Psoas muscle (tissue), 7 donors: ENCODE measurements at regions not wholly inside any gene's neighbourhood (a gene's known extent, or its start where the extent isn't known, plus 50 kb on each side); places are given as distances from the start of the nearest gene placed in this dataset.
A peak's percentile ranks its signal among the peaks of the same experiment; 100 is the strongest.

Experiments used
- ATAC-seq, 4 donors: fragments of 200-7000 bp; cut with Tn5 transposase; one replicate each; pipeline ENCODE4 v1.9.1; 2020; ENCODE audit warnings: moderate library complexity in 3 of 4, mild to moderate bottlenecking in 2 of 4
- DNase-seq, 2 donors: peaks; one replicate each; pipeline ENCODE4 v3.0.0-alpha.2; 2020
- H3K27ac ChIP-seq: fragments of 200-600 bp; one replicate; pipeline ENCODE4 v1.8.0; 2022
- H3K27me3 ChIP-seq, 3 donors: fragments of 200-600 bp in 1 of 3; one replicate each; pipeline versions ENCODE4 v1.6.1 to v1.8.0; 2013 to 2022; ENCODE audit warnings: low read length in 2 of 3, mild to moderate bottlenecking in 2 of 3, moderate library complexity in 1 of 3; ENCODE audit not compliant: insufficient read depth in 3 of 3
- H3K36me3 ChIP-seq, 2 donors: fragments of 200-600 bp in 1 of 2; one replicate each; pipeline versions ENCODE4 v1.6.1 to v1.8.0; 2013 to 2022; ENCODE audit warnings: low read depth in 1 of 2, mild to moderate bottlenecking in 1 of 2, moderate library complexity in 1 of 2; ENCODE audit not compliant: insufficient read depth in 1 of 2
- H3K4me1 ChIP-seq: fragments of 200-600 bp; one replicate; pipeline ENCODE4 v1.8.0; 2022
- H3K4me3 ChIP-seq: fragments of 200-600 bp; one replicate; pipeline ENCODE4 v1.8.0; 2022; ENCODE audit warnings: mild to moderate bottlenecking
- H3K9me3 ChIP-seq: fragments of 200-600 bp; one replicate; pipeline ENCODE4 v1.8.0; 2022
- WGBS, 3 donors: extraction: QIAGEN DNeasy Blood & Tissue Kit; methylation state at CpG; one replicate each; pipeline versions ENCODE4 v1.1.6 to v1.1.7; 2013; 5-methylcytosine and 5-hydroxymethylcytosine counted together
- intact Hi-C, 2 donors: fragments of 100-400 bp; cut with DNase I; formaldehyde crosslinking; loops; one replicate each; pipeline versions ENCODE4 v1.11.0 to v1.14.2; 2022
- TF ChIP-seq, protein P1 (sequence below): fragments of 200-600 bp; IDR thresholded peaks from one replicate; pipeline ENCODE4 v1.8.0; 2022; ENCODE audit warnings: antibody characterized with exemption
- donor health status: healthy with polysubstance abuse.
- donor health status: DM: no; HTN: no; CAD: no; lungs with moderate emphysema.
- donor health status: Bipolar disorder and iron deficiency.
- donor health status: healthy.
- donor health status: DM: yes; HTN: yes; CAD: no.
- donor health status: DM: no; HTN: no; CAD: no.
- donor health status: DM: yes; HTN: yes; CAD: no.

DNA sequence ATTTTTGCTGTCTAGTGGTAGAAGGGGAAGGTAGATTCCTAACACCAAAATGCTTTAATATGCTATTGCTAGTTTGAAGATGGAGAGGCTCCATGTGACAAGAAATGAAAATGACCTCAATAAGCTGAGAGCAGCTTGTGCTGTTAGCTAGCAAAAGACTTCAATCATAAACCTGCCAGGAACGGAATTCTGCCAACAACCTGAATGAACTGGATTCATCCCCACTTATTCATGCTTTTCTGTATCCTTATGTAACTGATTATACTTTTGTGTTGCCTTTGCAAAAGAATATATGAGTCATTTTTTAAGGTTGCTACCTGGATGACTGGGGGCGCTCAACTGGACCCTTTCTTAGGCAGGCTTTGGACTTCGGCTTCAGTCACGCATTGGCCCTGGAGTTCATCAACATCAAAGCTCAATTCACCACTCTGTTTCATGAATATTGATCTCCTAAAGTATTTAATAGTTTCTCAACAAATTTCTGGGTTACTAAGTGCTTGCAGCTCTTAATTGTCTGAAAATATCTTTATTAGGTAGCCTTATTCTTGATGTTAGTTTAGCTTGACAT is 97.5 kb upstream of the KCNJ3 start:
- WGBS, 3 donors, result 90 to 92% (median 92%) methylated on average over 4 of the region's 4 CpGs
- DNase-seq (no peak), ATAC-seq (no peak)
- no peak overlapping the region for H3K4me3 ChIP-seq
- TF ChIP-seq, protein P1, sequence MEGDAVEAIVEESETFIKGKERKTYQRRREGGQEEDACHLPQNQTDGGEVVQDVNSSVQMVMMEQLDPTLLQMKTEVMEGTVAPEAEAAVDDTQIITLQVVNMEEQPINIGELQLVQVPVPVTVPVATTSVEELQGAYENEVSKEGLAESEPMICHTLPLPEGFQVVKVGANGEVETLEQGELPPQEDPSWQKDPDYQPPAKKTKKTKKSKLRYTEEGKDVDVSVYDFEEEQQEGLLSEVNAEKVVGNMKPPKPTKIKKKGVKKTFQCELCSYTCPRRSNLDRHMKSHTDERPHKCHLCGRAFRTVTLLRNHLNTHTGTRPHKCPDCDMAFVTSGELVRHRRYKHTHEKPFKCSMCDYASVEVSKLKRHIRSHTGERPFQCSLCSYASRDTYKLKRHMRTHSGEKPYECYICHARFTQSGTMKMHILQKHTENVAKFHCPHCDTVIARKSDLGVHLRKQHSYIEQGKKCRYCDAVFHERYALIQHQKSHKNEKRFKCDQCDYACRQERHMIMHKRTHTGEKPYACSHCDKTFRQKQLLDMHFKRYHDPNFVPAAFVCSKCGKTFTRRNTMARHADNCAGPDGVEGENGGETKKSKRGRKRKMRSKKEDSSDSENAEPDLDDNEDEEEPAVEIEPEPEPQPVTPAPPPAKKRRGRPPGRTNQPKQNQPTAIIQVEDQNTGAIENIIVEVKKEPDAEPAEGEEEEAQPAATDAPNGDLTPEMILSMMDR, result no peak
- no peaks in the 10 kb centered on the region for H3K4me1 ChIP-seq
- no peak overlapping the region for H3K27ac ChIP-seq
- H3K9me3 ChIP-seq, result no peaks in the 10 kb centered on the region
- H3K27me3 ChIP-seq, result no peaks in the 10 kb centered on the region
- H3K36me3 ChIP-seq, result no peaks in the 10 kb centered on the region
- intact Hi-C loops, result no loop called here

DNA sequence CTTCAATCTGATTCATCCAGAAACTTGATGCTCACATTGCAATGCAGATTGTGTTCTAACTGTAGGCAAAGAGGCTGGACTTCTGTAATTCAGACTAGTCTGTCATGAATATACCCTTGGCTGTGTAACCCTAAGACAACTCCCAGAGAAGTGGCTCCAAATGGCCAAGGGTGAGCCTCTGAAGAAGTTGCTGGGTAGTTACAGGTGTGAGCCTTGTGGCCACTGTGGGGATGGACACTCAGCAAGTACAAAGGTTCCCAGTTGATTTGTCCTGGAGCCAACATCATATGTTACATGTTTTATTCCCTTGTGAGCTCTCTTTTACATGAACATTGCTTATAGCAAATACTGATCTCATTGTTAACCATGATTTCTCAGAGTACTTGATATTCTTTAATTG is 94.8 kb upstream of the KCNJ3 start:
- ATAC-seq (no peak), DNase-seq (no peak)
- TF ChIP-seq, protein P1, result no peak
- Histone ChIP-seq H3K36me3 (no peaks in the 10 kb centered on the region), H3K4me3 (no peak overlapping the region), H3K9me3 (no peaks in the 10 kb centered on the region), H3K27me3 (no peaks in the 10 kb centered on the region), H3K4me1 (no peaks in the 10 kb centered on the region), H3K27ac (no peak overlapping the region)
- intact Hi-C loops, result no loop called here

DNA sequence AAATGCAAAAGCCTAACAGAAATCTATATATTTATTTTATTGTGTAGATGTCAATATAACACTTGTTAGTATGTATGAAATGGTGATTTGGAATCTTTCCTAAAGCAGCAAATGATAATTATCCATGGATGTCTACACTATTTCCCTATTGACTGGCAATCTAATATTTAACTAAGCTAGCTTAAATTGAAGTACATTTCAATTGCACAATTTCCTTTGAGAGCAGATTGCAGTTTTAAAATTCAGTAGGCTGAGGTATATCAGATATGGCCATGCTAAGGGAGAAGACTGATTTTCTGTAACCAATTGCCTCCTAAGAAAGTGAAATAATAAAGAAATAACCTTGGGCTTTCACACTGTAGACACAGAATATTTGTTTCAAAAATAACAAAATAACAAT is 90.1 kb upstream of the KCNJ3 start:
- no peak for ATAC-seq
- intact Hi-C loops, result no loop called here
- no peak overlapping the region for H3K4me3 ChIP-seq

DNA sequence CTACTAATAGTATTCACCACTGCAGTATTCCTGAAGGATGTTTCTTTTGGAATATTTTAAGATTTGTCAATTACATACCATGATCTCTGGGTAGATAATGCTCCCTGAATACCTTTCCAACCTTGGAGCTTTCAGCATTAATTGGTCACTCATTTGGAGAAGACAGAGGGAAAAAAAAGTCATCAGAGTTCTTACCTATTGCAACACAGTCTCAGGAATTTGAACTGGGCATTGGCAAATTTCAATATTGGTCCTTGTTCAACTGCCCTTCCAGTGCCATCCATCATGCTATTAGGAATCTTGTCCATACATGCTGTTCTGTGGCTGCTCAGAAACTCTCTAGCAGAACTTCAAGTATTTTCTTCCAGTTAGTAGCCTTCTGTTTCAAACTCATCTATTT is 83.6 kb upstream of the KCNJ3 start:
- DNase-seq, result no peak
- H3K36me3 ChIP-seq, result no peaks in the 10 kb centered on the region
- TF ChIP-seq, protein P1, result no peak
- no peaks in the 10 kb centered on the region for H3K27me3 ChIP-seq
- H3K27ac ChIP-seq, result no peak overlapping the region
- intact Hi-C loops, result no loop called here
- H3K9me3 ChIP-seq, result no peaks in the 10 kb centered on the region
- no peak for ATAC-seq
- no peak overlapping the region for H3K4me3 ChIP-seq
- no peaks in the 10 kb centered on the region for H3K4me1 ChIP-seq

More for the DNA sequence above, 90.1 kb upstream of the KCNJ3 start:
- TF ChIP-seq, protein P1, result no peak
- no peaks in the 10 kb centered on the region for H3K27me3 ChIP-seq
- H3K4me1 ChIP-seq, result no peaks in the 10 kb centered on the region
- DNase-seq, result no peak
- H3K9me3 ChIP-seq, result no peaks in the 10 kb centered on the region
- H3K36me3 ChIP-seq, result no peaks in the 10 kb centered on the region
- no peak overlapping the region for H3K27ac ChIP-seq

DNA sequence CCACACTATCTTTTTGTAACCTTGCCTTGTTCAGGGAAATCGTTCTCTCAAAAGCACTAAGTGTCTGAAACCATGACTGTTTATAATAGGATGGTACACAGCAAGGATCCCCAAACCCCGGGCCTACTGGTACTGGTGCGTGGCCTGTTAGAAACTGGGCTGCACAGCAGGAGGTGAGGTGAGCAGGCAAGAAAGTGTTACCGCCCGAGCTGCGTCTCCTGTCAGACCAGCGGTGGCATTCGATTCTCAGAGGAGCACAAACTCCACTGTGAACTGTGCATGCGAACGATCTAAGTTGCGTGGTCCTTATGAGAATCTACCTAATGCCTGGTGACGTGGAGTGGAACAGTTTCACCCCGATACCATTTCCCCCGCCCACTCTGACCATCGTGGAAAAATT is 81.8 kb upstream of the KCNJ3 start:
- WGBS, 3 donors, result 81 to 88% (median 87%) methylated on average over 15 of the region's 15 CpGs
- DNase-seq (peak in 1 of 2 donors; percentile 6), ATAC-seq (no peak)
- Histone ChIP-seq H3K4me3 (no peak overlapping the region), H3K27me3 (no peaks in the 10 kb centered on the region), H3K4me1 (no peaks in the 10 kb centered on the region), H3K9me3 (no peaks in the 10 kb centered on the region), H3K27ac (no peak overlapping the region), H3K36me3 (no peaks in the 10 kb centered on the region)
- intact Hi-C loops, result no loop called here
- TF ChIP-seq, protein P1, result no peak
